GM19463 (cell line): ENCODE measurements at regions not wholly inside any gene's neighbourhood (a gene's known extent, or its start where the extent isn't known, plus 50 kb on each side); places are given as distances from the start of the nearest gene placed in this dataset.
"Not testable (repeated sequence)": the region's sequence is repeated elsewhere in the genome, so short reads cannot be mapped to it uniquely, and the experiment has no call there.

Source experiments
- ATAC-seq: cut with Tn5 transposase; IDR thresholded peaks from one replicate; pipeline ENCODE4 v1.9.1; 2021; ENCODE audit warnings: mild to moderate bottlenecking, moderate library complexity; ENCODE audit not compliant: unreplicated experiment

DNA sequence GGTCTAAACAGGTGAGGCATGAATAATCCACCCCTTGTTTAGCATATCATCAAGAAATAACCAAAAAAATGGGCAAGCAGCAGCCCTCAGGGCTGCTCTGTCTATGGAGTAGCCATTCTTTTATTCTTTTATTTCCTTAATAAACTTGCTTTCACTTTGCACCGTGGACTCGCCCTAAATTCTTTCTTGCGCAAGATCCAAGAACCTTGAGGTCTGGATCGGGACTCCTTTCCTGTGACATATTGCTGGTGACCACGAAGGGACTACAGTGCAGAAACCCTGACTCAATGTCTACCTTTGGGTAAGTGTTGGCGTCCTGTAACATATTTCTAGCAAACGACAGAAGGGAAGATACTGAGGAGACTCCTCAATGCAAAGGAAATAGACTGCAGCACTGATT lies 1099.2 kb downstream of the FAM181B start:
- ATAC-seq: no peak

DNA sequence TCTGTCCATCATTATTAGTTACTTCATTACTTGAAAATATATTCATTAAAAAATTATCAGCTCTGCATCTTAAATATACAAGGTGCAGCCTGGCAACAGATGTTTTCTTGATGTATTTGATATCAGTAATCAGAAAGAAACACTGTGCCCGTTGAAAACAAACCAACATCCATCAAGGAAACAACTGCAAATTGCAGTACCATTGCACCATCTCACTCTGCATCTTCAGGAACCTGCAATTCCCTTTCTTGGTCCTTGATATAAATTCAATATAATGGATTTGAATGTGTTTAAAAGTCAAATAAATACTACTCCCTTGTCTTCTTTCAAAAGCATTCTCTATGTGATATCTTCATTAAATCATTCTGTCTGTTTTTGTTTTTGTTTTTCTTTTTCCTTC lies 1131.2 kb downstream of the FAM181B start:
- no peak for ATAC-seq

DNA sequence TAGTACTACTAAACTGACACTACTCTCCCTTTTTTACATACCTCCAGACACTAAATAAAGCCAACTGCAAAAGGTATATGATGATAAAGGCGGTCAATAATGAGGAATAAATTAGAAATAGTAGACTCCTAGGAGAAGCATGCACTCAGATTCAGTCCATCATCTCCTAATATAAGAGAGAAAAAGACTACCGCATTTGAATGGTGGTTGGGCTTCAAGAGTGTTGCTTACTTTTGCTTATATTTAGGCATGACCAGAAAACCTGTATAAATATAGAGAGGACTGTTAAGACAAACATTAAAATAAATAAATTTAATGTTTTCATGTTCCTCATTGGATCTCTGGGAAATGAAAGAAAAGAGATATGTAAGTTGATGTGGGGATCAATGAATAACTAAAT lies 1137.0 kb downstream of the FAM181B start:
- ATAC-seq: no peak

DNA sequence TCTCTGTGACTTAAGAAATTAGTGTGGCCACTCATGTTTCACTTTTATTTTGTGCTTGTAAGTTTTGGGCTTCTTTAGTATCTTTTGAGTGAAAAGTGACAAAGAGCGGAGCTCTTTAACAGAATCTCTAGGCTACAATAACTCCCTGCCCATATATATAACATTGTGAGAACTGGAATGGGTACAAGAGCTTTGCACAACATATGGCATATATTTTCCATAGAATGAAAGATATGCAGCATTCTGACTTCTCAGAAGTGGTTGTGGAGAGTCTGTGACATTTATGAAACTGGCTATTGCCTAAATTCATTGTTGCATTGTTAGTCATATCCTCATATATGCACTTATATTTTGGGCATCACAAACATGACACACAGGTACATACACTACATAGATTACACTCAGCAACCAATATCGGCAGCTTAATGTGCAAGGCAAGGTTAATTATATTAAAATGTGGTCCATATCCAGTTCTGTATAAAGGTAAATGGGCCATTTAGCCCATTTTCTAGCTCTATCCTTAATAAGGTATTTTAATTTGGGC lies 1148.2 kb downstream of the FAM181B start:
- ATAC-seq: no peak

DNA sequence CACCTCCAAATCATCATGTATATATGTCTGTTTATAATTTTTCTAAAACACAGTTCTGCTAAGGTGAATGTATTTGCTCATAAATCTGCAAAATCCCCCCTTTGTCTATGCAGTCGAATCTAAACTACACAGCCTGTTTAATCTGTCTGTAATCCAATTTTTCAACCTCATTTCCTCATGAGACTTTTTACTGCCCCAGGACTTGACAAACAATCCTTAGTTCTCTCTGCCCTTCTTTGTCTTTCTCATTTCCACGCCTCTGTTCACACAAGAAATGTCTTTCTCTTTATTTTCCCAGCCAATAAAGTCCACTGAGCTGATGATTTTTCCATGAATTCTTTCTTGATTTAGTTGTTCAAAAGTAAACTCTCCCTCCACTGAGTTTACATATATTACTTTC lies 1154.3 kb downstream of the FAM181B start:
- ATAC-seq: no peak

DNA sequence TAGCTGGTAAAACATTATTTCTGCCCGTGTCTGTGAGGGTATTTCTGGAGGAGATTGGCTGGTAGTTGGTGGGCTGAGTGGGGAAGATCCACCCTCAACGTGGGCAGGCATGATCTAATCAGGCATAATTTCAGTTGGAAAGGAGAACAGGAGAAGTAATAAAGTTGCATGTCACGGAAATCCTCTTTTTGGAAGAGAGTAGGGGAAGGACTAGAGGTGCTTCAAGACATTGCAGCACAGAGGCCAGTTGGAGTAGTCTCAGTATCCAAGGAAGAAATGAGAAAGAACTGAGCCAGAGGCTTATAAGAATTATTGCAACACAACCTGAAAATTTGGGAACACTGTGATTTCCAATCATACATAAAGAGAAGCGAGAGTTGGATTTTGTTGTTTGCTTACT lies 1155.1 kb downstream of the FAM181B start:
- no peak for ATAC-seq

DNA sequence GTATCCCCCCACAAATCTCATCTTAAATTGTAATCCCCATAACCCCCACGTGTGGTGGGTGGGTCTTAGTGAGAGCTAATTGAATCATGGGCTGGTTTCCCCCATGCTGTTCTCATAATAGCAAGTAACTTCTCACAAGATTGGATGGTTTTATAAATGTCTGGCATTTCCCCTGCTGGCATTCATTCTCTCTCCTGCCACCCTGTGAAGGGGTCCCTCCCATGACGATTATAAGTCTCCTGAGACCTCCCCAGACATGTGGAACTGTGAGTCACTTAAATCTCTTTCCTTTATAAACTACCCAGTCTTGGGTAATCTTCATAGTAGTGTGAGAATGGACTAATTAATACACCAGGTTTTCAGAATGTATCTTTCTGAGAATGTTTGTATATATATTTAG lies 1159.4 kb downstream of the FAM181B start:
- no peak for ATAC-seq

DNA sequence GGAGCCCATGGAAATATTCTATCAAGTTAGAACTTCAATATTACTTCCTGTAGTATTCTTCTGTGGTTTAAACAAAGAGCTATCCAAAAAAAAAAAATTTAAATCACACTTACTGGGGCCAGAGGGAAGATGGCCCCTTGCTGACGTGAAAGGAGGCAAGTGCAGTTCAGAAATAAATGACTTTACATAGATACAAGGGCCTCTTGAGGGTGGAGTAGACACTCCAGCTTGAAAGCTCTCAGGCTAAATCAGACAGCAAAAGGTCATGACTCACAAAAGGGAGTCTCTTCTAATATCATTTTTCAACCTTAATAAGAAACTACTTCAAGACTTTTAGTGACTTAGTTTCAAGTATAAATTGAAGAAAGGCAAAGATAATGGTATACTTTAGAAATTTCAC lies 1160.3 kb downstream of the FAM181B start:
- no peak for ATAC-seq

DNA sequence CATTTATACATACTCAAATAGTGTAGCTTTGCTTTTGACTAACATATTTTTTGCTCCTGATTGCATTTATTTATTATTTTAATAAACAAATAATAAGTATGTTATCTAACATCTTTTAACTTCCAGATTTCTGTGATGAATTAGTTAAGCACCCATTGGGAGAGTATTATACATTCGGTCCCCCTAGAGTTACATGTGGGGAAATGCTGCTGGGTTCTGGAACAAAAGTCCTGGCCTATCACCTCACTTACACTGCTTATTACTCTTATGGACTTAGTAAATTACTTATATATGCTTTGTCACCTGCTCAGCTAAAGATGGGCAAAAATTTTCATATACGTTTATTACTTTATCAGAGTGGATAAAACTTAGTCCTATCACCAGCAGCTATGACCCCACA lies 1163.0 kb downstream of the FAM181B start:
- no peak for ATAC-seq

DNA sequence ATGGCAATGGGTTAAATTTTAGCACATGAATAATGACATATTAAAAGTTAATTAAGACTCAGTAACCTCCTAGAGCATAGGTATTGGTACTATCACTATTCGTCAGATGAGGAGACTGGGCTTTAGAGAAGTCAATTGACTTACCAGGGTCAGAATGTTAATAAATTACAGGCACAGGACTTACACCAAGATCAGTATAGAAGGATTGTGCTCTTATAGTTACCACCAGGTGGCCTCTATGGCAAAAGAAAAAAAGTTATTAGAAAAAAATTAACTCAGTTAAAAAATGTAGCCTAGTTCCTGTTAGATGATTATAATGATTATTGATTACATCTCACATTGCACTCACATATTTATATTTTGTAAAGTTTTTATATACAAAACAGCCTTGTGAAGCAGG lies 1163.7 kb downstream of the FAM181B start:
- ATAC-seq: no peak

DNA sequence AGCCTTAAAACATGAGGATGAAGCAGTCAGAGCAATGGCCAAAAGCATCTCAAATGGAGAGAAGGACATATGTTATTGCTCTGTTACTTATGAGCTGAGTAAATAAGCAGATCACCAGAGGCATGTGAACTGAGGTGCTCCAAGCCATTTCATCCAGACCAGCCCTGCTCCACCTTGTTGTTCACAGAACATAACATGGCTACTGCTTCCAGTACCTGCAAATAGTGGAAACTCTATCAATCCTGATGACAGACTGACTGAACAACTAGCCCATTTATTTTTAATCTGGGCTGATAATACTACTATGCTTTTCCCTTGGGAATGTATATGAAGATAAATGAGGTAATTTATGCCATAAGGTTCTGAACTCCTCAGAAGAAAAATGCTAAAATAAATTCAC lies 1164.7 kb downstream of the FAM181B start:
- ATAC-seq: no peak

DNA sequence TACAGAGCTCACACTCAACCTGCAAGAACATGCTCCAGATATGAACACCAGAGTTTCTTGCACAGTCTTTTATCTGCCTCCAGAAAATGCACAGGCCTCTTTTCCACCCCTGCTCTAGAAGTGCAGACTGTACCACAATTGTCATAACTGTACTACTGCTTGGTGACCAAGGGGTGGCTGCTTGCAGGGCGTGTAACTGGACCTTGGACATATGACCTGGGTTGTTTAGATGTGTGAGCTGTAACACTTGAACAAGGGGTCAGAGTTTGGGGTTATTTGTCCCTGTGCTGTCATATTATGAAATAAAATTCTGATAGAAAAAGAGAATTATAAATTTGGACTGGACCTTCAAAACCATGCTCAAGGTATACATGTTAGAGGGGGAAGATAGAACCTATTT lies 1185.5 kb downstream of the FAM181B start:
- no peak for ATAC-seq

DNA sequence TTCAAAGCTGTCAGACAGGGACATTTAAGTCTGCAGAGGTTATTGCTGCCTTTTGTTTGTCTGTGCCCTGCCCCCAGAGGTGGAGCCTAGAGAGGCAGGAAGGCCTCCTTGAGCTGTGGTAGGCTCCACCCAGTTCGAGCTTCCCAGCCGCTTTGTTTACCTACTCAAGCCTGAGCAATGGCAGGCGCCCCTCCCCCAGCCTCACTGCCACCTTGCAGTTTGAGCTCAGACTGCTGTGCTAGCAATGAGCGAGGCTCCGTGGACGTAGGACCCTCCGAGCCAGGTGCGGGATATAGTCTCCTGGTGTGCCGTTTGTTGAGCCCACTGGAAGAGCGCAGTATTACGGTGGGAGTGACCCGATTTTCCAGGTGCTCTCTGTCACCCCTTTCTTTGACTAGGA lies 1193.9 kb downstream of the FAM181B start:
- not testable (repeated sequence) for ATAC-seq

DNA sequence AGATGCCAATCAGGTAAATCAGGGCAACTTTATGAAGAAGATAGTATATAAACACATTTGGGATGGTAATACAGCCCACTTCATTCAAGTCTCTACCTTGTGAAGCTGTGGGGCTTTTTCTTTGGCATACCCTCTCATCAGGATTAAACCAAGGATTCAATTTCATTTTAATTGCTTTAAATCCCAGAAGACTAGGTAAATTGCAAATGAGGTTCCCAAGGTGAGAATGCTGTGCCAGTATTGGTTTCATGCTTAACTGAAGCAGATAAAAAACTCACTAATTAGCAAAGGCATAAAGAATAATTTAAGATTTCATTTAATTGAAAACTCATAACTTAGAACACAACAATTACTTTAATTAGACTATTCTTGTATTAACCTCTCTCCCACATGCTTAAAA lies 1218.1 kb downstream of the FAM181B start:
- ATAC-seq: no peak

DNA sequence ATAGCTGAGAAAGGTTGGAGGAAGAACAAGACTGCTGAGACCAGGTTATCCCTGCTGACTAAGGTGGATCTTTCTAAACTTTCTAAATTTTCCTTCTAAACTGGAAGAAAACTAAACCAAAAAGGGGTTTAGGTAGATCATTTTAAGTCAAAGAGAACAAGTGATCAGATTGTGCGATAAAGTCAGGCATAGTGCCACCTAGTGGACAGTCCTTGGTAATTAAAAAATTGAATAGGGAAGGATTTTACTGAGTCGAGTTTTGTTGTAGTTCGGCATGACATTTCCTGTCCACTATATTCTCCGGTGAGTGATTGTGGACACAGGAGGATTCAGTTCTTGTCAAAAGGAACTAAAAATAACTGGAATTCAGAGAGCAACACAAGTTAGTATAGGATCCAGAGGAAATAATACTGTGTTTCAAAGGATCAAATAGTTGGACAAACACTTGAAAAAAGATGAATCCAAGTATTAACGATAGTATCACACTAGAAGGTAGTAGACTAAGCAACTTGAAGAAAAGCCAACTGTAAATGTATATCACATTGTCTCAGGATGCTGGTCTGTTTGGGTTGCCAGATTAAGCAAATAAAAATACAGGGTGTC lies 1236.4 kb downstream of the FAM181B start:
- no peak for ATAC-seq

DNA sequence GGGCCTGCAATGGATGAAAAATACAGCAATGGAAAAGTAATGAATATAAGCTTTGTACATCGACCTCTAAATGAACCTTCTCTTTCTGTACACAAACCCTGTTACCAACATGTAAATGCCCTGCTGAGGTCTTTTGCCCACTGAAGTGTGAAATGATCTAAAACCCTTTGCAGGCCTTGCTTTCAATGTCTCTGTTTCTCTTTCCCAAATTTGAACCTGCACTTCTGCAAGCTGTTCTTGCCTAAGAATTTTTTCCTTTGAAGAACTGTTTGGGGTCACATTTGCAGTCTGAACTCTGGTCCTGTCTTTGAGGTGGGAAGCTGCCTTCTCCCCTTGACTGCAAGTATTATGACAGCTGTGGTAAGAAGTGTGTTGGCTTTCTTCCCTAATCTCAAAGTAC lies 1237.1 kb downstream of the FAM181B start:
- ATAC-seq: no peak

DNA sequence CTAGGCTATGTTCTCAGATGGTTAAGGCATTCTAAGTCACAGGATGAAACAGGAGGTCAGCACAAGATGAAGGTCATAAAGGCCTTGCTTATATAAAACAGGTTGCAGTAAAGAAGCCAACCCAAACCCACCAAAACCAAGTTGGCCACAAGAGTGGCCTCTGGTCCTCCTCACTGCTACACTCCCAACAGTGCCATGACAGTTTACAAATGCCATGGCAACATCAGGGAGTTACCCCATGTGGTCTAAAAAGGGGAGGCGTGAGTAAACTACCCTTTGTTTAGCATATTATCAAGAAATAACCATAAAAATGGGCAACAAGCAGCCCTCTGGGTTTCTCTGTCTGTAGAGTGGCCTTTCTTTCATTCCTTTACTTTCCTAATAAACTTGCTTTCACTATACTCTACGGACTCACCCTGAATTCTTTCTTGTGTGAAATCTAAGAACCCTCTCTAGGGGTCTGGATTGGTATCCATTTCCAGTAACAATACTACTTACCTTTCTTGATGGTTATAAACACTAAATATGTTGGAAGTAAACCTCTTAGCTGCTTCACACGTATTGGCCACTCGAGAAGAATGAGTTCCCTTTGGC lies 1237.9 kb downstream of the FAM181B start:
- ATAC-seq: no peak

DNA sequence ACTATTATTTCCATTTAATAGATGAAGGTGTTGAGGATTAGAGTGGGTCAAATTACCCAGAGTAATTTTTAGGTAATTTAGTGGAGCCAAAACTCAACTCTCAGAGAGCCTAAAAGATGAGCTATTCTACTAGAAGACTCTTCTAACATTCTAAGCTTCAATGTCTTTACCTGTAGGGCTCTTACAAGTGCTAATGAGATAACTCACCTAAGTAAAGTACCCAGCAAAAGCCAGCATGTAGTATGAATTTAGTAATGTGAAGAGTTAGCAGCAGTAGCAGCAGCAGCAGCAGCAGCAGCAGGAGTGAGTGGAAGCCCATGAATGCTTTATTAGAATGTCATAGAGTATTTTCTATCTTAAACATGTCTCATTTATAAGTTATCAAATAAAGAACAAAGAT lies 1239.2 kb downstream of the FAM181B start:
- no peak for ATAC-seq

DNA sequence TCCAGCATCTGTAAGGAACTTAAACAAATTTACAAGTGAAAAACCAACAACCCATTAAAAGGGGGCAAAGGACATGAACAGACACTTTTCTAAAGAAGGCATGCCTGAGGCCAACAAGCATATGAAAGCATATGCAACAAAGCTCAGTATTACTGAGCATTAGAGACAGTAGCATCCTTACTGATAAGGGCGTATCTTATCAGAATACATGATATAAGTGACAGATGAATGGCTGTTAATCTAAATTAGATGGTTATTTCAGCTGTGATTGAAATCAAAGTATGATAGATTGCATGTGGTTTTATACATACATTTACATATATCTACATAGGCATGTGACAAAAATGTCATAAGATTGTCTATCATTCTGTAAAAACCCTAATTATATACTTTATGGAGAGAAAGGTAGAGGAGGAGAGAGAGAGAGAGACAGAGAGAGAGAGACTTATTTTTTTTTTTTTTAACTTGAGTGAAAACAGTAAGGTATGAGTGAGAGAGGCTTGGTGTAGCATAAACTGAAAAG lies 1240.7 kb downstream of the FAM181B start:
- no peak for ATAC-seq

DNA sequence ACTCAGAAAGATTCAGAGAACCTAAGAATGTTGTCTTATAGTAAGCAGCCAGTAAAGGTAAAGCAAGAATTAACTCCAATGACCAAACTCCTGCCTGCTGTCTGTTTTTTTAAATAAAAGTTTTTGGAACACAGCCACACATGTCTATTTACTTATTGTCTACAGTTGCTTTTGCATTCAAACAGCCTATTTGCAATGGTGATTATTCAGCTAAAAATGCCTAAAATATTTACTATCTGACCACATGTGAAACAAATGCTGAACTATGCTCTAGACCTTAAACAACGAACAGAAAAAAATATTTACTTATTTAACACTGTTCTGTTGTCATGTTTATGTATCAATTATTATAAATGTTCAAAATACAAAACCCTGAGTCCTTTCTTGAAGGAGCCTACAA lies 1246.6 kb downstream of the FAM181B start:
- ATAC-seq: no peak

DNA sequence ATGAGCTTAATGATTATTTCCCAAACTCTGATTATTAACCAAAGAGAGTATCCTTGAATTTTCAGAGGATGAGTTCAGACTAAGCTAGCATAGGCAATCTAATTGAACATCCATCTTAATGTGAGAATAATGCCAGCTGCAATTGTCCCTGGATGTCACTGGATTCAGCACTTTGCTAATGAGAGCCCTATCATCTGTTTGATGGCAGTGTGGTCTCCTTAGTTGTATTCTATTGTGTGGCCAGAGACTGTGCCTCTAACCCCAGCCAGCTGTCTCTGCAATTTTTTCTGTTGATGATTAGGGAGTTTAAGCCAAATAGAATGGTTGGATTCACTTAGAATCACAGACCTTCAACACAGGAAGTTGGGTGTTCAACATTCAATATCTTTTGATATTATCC lies 1249.5 kb downstream of the FAM181B start:
- no peak for ATAC-seq

DNA sequence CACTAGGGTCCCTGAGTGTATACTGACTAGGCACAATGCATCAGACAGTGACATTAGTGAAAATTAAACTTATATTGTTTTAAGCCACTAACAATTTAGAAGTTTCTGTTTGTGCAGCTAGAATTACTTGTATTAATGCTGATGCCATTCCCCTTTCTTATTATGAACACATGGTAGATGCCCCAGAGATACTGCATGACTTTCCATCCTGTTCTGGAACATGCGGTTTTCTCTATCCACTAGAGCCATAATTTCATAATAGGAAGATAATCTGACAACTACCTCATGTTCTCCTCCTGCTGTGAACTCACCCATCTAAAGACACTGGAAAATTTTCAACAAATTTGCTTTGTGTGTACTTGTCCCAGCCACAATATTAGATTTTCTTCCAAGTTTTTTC lies 1256.4 kb downstream of the FAM181B start:
- ATAC-seq: no peak

DNA sequence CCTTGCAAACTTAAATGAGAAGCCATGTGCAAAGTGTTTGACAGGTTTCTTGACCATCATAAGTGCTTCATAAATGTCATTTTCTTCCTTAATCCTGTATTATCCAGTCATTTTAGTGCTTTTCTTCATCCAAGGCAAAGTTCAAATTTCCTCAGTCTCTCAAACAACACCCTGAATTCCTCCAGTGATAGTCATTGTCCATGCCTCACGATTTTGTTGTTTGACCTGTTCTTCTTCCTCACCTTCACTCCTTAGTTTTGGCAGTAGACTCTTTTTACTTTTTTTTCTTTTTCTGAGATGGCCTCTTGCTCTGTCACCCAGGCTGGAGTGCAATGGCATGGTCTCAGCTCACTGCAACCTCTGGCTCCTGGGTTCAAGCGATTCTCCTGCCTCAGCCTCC lies 1257.3 kb downstream of the FAM181B start:
- ATAC-seq: no peak
